ENCODE measurements at regions not wholly inside any gene's neighbourhood (a gene's known extent, or its start where the extent isn't known, plus 50 kb on each side); places are given as distances from the start of the nearest gene placed in this dataset.

- TF ChIP-seq CTCF (IDR thresholded peaks at IDR 0.05; ENCODE audit: insufficient read depth, low read length, poor library complexity, severe bottlenecking) = no peak
- Histone ChIP-seq H3K4me3 (ENCODE audit: low read depth, low read length) (no peak overlapping the region), H3K36me3 (ENCODE audit: control insufficient read depth, insufficient read depth, low read length) (no peaks in the 10 kb centered on the region), H3K27me3 (ENCODE audit: control insufficient read depth, insufficient read depth, low read length) (no peaks in the 10 kb centered on the region)
- no peak for DNase-seq (ENCODE audit: low read depth)
Measured at GRCh38 chr2:217186668-217187159, 326.9 kb upstream of the TNP1 start.

- H3K4me3 ChIP-seq (ENCODE audit: low read depth, low read length) = no peak overlapping the region
- no peaks in the 10 kb centered on the region for H3K36me3 ChIP-seq (ENCODE audit: control insufficient read depth, insufficient read depth, low read length)
- no peak for TF ChIP-seq CTCF (IDR thresholded peaks at IDR 0.05; ENCODE audit: insufficient read depth, low read length, poor library complexity, severe bottlenecking)
- DNase-seq (ENCODE audit: low read depth) = no peak
- no peaks in the 10 kb centered on the region for H3K27me3 ChIP-seq (ENCODE audit: control insufficient read depth, insufficient read depth, low read length)
Measured at GRCh38 chr2:217186152-217186551, 326.3 kb upstream of the TNP1 start.

- TF ChIP-seq CTCF (IDR thresholded peaks at IDR 0.05; ENCODE audit: insufficient read depth, low read length, poor library complexity, severe bottlenecking) = no peak
- H3K36me3 ChIP-seq (ENCODE audit: control insufficient read depth, insufficient read depth, low read length) = no peaks in the 10 kb centered on the region
- no peak for DNase-seq (ENCODE audit: low read depth)
- no peak overlapping the region for H3K4me3 ChIP-seq (ENCODE audit: low read depth, low read length)
- H3K27me3 ChIP-seq (ENCODE audit: control insufficient read depth, insufficient read depth, low read length) = no peaks in the 10 kb centered on the region
Measured at GRCh38 chr2:217185265-217185995, 325.6 kb upstream of the TNP1 start.

- no peak for DNase-seq (ENCODE audit: low read depth)
- Histone ChIP-seq H3K36me3 (ENCODE audit: control insufficient read depth, insufficient read depth, low read length) (no peaks in the 10 kb centered on the region), H3K4me3 (ENCODE audit: low read depth, low read length) (no peak overlapping the region), H3K27me3 (ENCODE audit: control insufficient read depth, insufficient read depth, low read length) (no peaks in the 10 kb centered on the region)
- no peak for TF ChIP-seq CTCF (IDR thresholded peaks at IDR 0.05; ENCODE audit: insufficient read depth, low read length, poor library complexity, severe bottlenecking)
Measured at GRCh38 chr2:217184242-217184641, 324.4 kb upstream of the TNP1 start.

- no peak for TF ChIP-seq CTCF (IDR thresholded peaks at IDR 0.05; ENCODE audit: insufficient read depth, low read length, poor library complexity, severe bottlenecking)
- Histone ChIP-seq H3K36me3 (ENCODE audit: control insufficient read depth, insufficient read depth, low read length) (no peaks in the 10 kb centered on the region), H3K4me3 (ENCODE audit: low read depth, low read length) (no peak overlapping the region), H3K27me3 (ENCODE audit: control insufficient read depth, insufficient read depth, low read length) (no peaks in the 10 kb centered on the region)
- DNase-seq (ENCODE audit: low read depth) = no peak
Measured at GRCh38 chr2:217183471-217183870, 323.6 kb upstream of the TNP1 start.

- H3K36me3 ChIP-seq (ENCODE audit: control insufficient read depth, insufficient read depth, low read length) = no peaks in the 10 kb centered on the region
- DNase-seq (ENCODE audit: low read depth) = no peak
- H3K27me3 ChIP-seq (ENCODE audit: control insufficient read depth, insufficient read depth, low read length) = no peaks in the 10 kb centered on the region
- no peak for TF ChIP-seq CTCF (IDR thresholded peaks at IDR 0.05; ENCODE audit: insufficient read depth, low read length, poor library complexity, severe bottlenecking)
- no peak overlapping the region for H3K4me3 ChIP-seq (ENCODE audit: low read depth, low read length)
Measured at GRCh38 chr2:217182926-217183325, 323.1 kb upstream of the TNP1 start.
